SK-N-SH treated with all-trans-retinoic acid at 6 μM for 48 hours (cell line): ENCODE measurements at regions not wholly inside any gene's neighbourhood (a gene's known extent, or its start where the extent isn't known, plus 50 kb on each side); places are given as distances from the start of the nearest gene placed in this dataset.

Source experiments
- ATAC-seq: fragments of 200-7000 bp; cut with Tn5 transposase; 3 replicates; pipeline ENCODE4 v1.9.1; 2020; ENCODE audit warnings: mild to moderate bottlenecking, moderate library complexity
- ARNTL ChIP-seq: fragments of 450-650 bp; formaldehyde crosslinking; IDR thresholded peaks from 2 replicates; pipeline ENCODE4 v1.5.0; 2020; ENCODE audit warnings: low read depth, mild to moderate bottlenecking, moderate library complexity, borderline replicate concordance
- BACH2 ChIP-seq: fragments of 250-450 bp; sonication (Bioruptor Pico); IDR thresholded peaks from 2 replicates; pipeline ENCODE4 v1.9.0; 2021; ENCODE audit warnings: mild to moderate bottlenecking, borderline replicate concordance
- CREB5 ChIP-seq: fragments of 250-450 bp; sonication (Bioruptor Pico); IDR thresholded peaks from 2 replicates; pipeline ENCODE4 v1.5.1; 2020; ENCODE audit warnings: low read depth, mild to moderate bottlenecking, moderate library complexity
- CSDC2 ChIP-seq: fragments of 250-450 bp; sonication (Bioruptor Pico); IDR thresholded peaks from 2 replicates; pipeline ENCODE4 v1.5.0; 2020; ENCODE audit warnings: mild to moderate bottlenecking, moderate library complexity
- CSRNP3 ChIP-seq: fragments of 250-450 bp; sonication (Bioruptor Pico); IDR thresholded peaks from 2 replicates; pipeline ENCODE4 v1.5.1; 2021; ENCODE audit warnings: mild to moderate bottlenecking, moderate library complexity
- GLIS3 ChIP-seq: fragments of 250-450 bp; sonication (Bioruptor Pico); IDR thresholded peaks from 2 replicates; pipeline ENCODE4 v1.5.0; 2020; ENCODE audit warnings: mild to moderate bottlenecking, moderate library complexity
- ISL1 ChIP-seq: fragments of 250-450 bp; sonication (Bioruptor Pico); IDR thresholded peaks from 2 replicates; pipeline ENCODE4 v2.1.2; 2022; ENCODE audit warnings: mild to moderate bottlenecking, moderate library complexity
- PATZ1 ChIP-seq: fragments of 250-450 bp; sonication (Bioruptor Pico); IDR thresholded peaks from 2 replicates; pipeline ENCODE4 v1.8.0; 2020; ENCODE audit warnings: mild to moderate bottlenecking, moderate library complexity, borderline replicate concordance
- POU6F1 ChIP-seq: fragments of 250-450 bp; sonication (Bioruptor Pico); IDR thresholded peaks from 2 replicates; pipeline ENCODE4 v1.8.0; 2021; ENCODE audit warnings: low read depth, mild to moderate bottlenecking, moderate library complexity, borderline replicate concordance
- PPARA ChIP-seq: fragments of 250-450 bp; sonication (Bioruptor Pico); IDR thresholded peaks from 2 replicates; pipeline ENCODE4 v1.5.0; 2020; ENCODE audit warnings: mild to moderate bottlenecking, borderline replicate concordance
- RARB ChIP-seq: fragments of 250-450 bp; sonication (Bioruptor Pico); IDR thresholded peaks from 2 replicates; pipeline ENCODE4 v1.8.0; 2021; ENCODE audit warnings: mild to moderate bottlenecking, moderate library complexity
- TCF4 ChIP-seq: fragments of 250-450 bp; sonication (Bioruptor Pico); IDR thresholded peaks from 2 replicates; pipeline ENCODE4 v1.8.0; 2021; ENCODE audit warnings: mild to moderate bottlenecking, moderate library complexity, borderline replicate concordance
- TOX ChIP-seq: fragments of 250-450 bp; sonication (Bioruptor Pico); IDR thresholded peaks from 2 replicates; pipeline ENCODE4 v1.8.0; 2021; ENCODE audit warnings: mild to moderate bottlenecking, moderate library complexity, borderline replicate concordance
- TSHZ2 ChIP-seq: fragments of 250-450 bp; sonication (Bioruptor Pico); IDR thresholded peaks from 2 replicates; pipeline ENCODE4 v1.5.0; 2020; ENCODE audit warnings: mild to moderate bottlenecking, moderate library complexity
- ZFP3 ChIP-seq: fragments of 250-450 bp; sonication (Bioruptor Pico); IDR thresholded peaks from 2 replicates; pipeline ENCODE4 v1.5.0; 2020; ENCODE audit warnings: mild to moderate bottlenecking, moderate library complexity
- ZFP30 ChIP-seq: fragments of 450-650 bp; formaldehyde crosslinking; IDR thresholded peaks from 2 replicates; pipeline ENCODE4 v1.5.0; 2022; ENCODE audit warnings: mild to moderate bottlenecking, moderate library complexity
- ZNF565 ChIP-seq: fragments of 450-650 bp; formaldehyde crosslinking; conservative IDR thresholded peaks from 2 replicates; pipeline ENCODE4 v1.5.0; 2020; ENCODE audit warnings: low read depth, mild to moderate bottlenecking, moderate library complexity
- ZNF70 ChIP-seq: fragments of 450-650 bp; formaldehyde crosslinking; IDR thresholded peaks from 2 replicates; pipeline ENCODE4 v1.5.0; 2020; ENCODE audit warnings: mild to moderate bottlenecking, moderate library complexity
- ZNF8 ChIP-seq: fragments of 450-650 bp; formaldehyde crosslinking; IDR thresholded peaks from 2 replicates; pipeline ENCODE4 v1.5.0; 2020; ENCODE audit warnings: mild to moderate bottlenecking, moderate library complexity

- peak; percentile 97 for ATAC-seq
- TF ChIP-seq TOX (CRISPR knock-in tag), result peak; percentile 46; the same call in 1 of the 2 replicates
- no peak for TF ChIP-seq ZFP3 (CRISPR knock-in tag)
- TF ChIP-seq TSHZ2 (CRISPR knock-in tag), result no peak
- TF ChIP-seq ISL1 (CRISPR knock-in tag), result no peak
- no peak for TF ChIP-seq CSDC2
These were observed 222.6 kb upstream of the ST6GAL2 start for GRCh38 chr2:107108556-107108955.

- TF ChIP-seq CREB5 (CRISPR knock-in tag) (no peak), PATZ1 (CRISPR knock-in tag) (no peak), PPARA (CRISPR knock-in tag) (no peak), ZFP30 (CRISPR knock-in tag) (no peak), CSDC2 (no peak), ZNF70 (no peak)
- ATAC-seq, result no peak
These were observed 225.7 kb upstream of the ST6GAL2 start for GRCh38 chr2:107111623-107112022.

GRCh38 chr2:107112561-107112960, 226.6 kb upstream of the ST6GAL2 start:
- ATAC-seq, result no peak
- no peak for TF ChIP-seq ZNF8 (CRISPR knock-in tag)
- no peak for TF ChIP-seq ZFP3 (CRISPR knock-in tag)
- no peak for TF ChIP-seq GLIS3 (CRISPR knock-in tag)
- no peak for TF ChIP-seq POU6F1
- TF ChIP-seq ZFP30 (CRISPR knock-in tag), result no peak
- TF ChIP-seq ZNF70, result no peak
- TF ChIP-seq BACH2, result no peak
- no peak for TF ChIP-seq PATZ1 (CRISPR knock-in tag)
- no peak for TF ChIP-seq PPARA (CRISPR knock-in tag)
- TF ChIP-seq CSDC2, result no peak
- no peak for TF ChIP-seq TCF4 (CRISPR knock-in tag)
- no peak for TF ChIP-seq ISL1 (CRISPR knock-in tag)
- no peak for TF ChIP-seq CSRNP3 (CRISPR knock-in tag)
- no peak for TF ChIP-seq RARB (CRISPR knock-in tag)
- TF ChIP-seq, all 23 proteins: peak for 0

- no peak for ATAC-seq
- TF ChIP-seq ZNF565 (no peak), PPARA (CRISPR knock-in tag) (no peak), ARNTL (CRISPR knock-in tag) (no peak), TCF4 (CRISPR knock-in tag) (no peak), ZFP3 (CRISPR knock-in tag) (no peak)
- TF ChIP-seq, all 23 proteins: peak for 0
These were observed 242.4 kb upstream of the ST6GAL2 start for GRCh38 chr2:107128381-107128780.
